IPS DF 19.7 (cell line): ENCODE measurements at regions not wholly inside any gene's neighbourhood (a gene's known extent, or its start where the extent isn't known, plus 50 kb on each side); places are given as distances from the start of the nearest gene placed in this dataset.
"Not testable (repeated sequence)": the region's sequence is repeated elsewhere in the genome, so short reads cannot be mapped to it uniquely, and the experiment has no call there.

ENCODE experiments used
- DNase-seq: peaks from one replicate; pipeline ENCODE4 v3.0.0-alpha.2; 2013; ENCODE audit warnings: low read depth, low spot score

DNA sequence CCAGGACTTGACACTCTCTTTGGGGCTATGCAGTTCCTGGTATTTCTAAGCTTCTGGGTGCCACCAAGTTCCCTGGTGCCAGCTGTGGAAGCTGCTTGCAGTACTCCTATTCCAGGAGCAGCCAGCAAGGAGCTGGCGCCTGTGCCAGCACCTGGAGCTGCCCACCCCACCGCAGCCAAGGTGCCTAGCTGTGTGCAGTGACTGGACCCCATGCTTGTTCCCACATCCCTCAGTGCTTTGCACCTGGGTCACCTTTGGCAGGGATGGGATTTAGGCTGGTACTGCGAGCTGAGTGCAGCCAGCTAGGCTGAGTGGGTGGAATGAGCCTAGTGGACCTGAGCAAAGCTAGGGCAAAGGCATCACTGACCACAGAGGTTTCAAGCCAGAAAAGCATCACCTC is 1674.9 kb downstream of the HACE1 start:
- DNase-seq: no peak

- peak; percentile 3 for DNase-seq
Measured at GRCh38 chr6:103183831-103184411, 1675.8 kb downstream of the HACE1 start.

DNA sequence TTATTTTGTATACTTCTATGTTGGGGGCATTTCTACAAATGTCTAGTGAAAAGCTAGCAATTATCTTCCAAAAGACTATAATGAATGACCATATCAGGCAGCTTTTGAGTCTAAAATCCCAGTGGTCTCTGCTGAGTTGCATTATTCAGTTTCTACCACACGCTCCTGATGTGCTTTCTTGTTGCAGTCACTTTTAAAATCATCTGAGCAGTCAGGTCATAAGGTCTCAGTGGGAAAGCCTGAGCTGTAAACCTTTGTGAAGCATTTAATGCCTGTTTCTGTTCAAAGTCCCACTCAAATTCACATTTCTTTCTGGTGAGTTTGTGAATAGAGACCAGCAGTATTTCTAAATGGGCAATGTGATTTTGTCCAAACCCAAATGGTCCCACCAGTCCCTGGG is 1681.5 kb downstream of the HACE1 start:
- no peak for DNase-seq

DNA sequence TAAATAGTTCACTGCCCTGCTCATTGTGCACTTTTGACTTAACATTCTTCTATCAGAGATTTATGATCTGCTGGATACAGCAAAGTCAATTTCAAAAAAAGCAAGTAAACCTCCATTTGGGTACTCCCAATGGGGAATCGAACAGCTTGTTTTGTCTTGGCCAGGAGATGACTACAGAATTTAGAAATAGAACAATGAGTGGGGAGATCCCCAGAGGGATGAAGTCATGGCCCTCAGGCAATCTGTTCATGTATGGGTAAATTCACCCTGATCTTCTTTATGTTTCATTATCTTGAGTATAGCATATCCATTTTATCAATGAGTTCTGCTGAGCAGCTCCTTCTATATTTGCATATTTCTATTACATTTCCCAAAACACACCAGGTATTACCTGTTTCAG is 1681.9 kb downstream of the HACE1 start:
- DNase-seq: no peak

DNA sequence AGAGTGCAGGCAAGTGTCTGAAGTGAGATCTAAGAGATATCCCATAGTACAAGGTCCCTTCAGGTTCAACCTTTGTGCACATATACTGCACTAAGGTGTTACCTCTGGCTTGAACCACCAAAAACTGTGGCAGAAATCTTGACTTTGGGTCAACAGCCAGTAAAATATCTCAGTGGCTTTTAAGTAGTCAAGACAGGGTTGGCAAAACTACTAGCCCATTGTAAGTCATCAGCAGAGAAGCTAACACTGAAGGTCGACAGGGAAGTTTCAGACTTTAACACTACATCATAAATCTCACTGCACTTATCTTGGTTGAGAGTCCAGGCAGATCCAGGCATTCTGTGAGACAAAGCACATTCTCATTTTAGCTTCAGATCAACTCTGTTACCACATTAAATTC is 1684.7 kb downstream of the HACE1 start:
- no peak for DNase-seq

DNA sequence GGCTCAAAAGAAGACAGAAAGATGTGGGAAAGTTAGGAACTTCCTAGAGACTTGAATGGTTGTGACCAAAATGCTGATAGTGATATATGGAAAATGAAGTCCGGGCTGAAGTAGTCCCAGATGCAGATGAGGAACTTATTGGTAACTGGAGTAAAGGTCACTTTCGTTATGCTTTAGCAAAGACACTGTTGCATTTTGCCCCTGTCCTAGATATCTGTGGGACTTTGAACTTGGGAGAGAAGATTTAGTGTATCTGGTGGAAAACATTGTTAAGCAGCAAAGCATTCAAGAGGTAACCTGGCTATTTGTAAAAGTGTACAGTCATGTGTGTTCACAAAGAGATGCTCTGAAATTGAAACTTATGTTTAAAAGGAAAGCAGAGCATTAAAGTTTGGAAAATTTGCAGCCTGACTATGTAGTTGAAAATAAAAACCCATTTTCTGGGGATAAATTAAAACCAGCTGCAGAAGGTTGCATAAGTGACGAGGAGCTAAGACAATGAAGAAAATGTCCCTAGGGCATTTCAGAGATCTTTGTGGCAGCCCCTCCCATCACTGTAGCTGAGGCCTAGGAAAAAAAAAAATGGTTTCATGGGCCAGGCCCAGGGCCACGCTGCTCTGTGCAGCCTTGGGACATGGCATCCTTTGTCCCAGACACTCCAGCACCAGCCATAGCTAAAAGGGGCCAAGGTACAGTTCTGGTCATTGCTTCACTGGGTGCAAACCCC is 1692.2 kb downstream of the HACE1 start:
- no peak for DNase-seq

- no peak for DNase-seq
Measured at GRCh38 chr6:103154779-103155572, 1704.7 kb downstream of the HACE1 start.

DNA sequence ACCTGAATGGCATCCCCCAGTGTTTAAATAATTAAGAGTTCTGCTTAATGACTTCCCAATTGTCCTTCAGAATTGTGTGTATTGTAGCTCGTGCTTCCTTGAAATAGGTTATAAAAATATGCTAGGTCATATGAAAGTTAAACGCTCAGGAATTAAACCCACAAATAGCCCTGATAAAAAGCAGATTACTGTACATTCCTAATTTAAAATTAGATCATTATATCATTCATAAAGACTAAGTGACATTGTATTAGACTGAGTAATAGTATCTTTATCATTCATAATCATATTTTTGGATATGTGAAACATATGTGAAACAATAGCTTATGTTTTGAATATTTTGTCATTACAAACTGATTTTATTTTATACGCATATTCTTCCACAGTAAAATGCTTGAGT is 1706.7 kb downstream of the HACE1 start:
- no peak for DNase-seq

- DNase-seq: no peak
Measured at GRCh38 chr6:103142902-103143301, 1716.8 kb downstream of the HACE1 start.

DNA sequence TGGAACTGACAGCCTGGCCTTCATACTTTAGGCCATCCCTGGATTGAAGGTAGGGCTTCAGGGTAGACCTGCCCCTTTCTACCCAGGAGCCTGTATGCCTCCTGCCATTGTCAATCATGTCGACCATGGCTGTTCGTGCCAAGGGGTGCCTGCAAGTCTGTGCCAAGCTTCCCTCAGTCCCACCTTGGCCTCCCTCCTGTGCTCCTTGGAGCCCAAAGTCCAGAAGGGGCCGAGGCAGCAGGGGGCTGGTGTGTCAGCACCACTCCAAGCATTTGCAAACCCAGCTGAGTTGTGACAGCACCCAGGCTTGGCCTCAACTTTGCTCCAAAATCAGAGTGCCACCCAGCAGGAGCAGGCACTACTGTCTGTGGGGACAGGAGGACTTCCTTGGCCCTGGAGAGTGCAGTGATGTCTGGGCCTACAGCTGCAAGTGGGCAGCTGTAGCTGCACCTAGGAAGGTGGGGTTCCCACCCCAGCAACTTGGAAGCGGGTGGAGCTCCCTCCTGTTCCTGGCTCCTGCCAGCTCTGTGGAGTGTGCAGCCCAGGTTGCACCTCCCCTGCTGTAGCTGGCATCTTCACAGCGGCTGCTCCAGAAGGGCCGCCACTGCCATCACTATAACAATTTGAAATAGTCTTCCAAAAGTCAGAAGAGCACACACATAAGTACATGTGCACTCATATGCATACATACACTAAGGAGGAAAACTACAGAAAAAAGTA is 1719.3 kb downstream of the HACE1 start:
- no peak for DNase-seq

DNA sequence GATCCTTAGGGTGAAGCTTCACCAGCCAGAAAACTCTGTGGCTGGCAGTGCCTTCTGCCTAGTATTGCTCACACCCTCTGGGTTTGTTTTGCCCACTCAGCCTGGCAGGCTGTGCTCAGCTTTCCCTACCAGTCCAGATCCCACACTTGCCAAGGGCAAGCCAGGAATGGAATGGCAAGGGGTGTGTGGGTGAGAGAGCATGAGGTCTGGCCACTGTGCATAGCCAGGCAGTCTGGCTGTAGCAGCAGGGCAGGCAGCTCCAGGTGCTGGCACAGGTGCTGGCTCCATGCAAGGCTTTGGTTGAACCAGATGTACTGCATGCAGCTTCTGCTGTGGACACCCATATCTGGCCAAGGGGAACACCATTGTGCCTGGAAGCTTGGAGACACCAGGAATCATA is 1720.3 kb downstream of the HACE1 start:
- no peak for DNase-seq

- no peak for DNase-seq
Measured at GRCh38 chr6:103124471-103124870, 1731.0 kb downstream of the GRIK2 start.

DNA sequence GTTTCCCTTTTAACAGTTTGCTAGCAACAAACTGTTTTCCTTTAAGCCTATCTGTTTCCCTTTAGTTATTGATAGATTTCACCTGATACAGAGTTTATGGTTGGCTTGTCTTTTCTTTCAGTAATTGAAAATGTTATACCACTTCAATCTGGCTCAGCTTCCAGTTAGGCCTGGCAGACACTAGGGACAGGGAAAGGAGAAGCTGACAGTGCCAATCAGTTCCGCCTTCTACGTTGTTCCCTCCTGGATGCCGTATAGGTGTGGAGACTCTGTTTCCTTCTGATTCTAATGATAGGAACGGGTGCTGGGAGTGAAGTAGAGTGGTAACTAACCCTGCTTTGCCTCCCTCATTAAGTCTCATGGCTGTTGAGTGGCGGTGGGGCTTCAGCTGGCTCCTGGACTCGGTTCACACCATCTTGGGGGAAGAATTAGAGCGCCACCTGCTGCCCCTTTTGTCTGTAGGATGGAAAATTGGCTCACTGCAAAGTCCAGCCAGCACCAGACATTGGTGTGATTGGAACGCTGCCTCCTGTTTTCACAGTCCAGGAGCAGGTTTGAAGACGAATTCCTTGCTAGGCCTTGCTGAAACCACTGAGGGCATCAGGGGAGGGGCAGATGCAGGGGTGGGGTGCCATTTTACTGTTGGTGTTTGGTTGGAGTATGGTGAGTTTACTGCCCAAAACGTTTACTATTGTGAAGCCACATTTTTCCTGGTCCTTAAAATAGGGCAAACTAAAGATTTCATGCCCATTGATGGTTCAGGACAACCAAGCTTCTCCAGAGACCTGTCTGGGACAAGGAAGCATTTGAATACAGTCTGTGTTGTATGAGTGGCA is 1729.5 kb downstream of the GRIK2 start:
- peak; percentile 61 for DNase-seq

DNA sequence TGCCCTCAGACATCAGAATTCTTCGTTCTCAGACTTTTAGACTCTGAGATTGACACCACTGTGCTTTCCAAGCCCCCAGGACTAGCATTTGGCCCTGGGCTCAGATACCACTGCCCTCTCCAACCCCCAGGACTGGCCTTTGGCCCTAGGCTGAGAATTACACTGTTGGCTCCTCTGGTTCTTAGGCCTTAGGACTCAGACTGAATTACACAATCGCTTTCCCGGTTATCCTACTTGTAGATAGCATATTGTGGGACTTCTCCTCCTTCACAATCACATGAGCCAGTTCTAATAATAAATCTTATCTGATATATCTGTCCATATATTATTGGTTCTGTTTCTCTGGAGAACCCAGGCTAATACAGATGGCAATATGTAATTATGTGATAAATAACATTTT is 1725.5 kb downstream of the GRIK2 start:
- DNase-seq: no peak

DNA sequence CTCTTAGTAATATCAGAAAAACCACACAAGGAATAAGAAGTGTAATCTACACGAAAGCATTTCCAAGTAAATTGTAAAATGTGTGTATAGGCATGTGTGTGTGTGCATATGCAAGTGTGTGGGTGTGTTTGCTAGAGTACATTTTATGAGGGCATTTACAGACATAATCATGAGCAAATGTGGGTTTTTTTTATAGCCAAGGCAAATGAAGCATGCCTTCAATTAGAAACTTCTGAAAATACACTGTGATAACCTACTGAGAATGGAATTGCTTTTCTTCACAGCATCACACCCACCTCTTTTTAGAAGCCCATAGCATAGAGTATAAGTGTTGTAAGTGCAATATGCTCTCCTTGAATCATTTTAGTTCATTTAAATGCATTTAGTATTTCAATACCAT is 1721.1 kb downstream of the GRIK2 start:
- no peak for DNase-seq

GRCh38 chr6:103113416-103113815 is 1719.9 kb downstream of the GRIK2 start:
- no peak for DNase-seq

GRCh38 chr6:103107985-103108384 is 1714.5 kb downstream of the GRIK2 start:
- no peak for DNase-seq

GRCh38 chr6:103105686-103106085 is 1712.2 kb downstream of the GRIK2 start:
- DNase-seq: no peak

- DNase-seq: no peak
Measured at GRCh38 chr6:103101267-103101666, 1707.8 kb downstream of the GRIK2 start.

GRCh38 chr6:103092414-103092813 is 1698.9 kb downstream of the GRIK2 start:
- DNase-seq: not testable (repeated sequence)

DNA sequence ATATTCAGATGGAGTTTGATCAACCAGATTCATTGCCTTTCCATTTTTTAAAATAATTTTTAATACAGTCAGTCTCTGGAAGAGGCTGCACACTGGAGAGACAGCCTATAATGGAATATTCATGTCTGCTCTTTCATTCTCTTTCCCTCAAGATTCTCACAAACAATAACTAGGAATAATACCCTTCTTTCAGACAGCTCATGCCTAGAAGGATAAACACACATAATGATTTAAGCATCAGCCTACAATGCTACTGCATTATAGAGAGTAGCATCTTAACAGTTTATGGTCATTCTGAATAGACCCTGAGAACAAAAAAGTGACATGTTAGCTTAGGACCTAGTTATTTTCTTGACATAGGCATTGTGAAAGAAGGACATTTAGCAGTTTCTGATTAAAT is 1692.3 kb downstream of the GRIK2 start:
- no peak for DNase-seq
